ENCODE measurements at regions not wholly inside any gene's neighbourhood (a gene's known extent, or its start where the extent isn't known, plus 50 kb on each side); places are given as distances from the start of the nearest gene placed in this dataset.
"Not testable (repeated sequence)": the region's sequence is repeated elsewhere in the genome, so short reads cannot be mapped to it uniquely, and the experiment has no call there.

DNA sequence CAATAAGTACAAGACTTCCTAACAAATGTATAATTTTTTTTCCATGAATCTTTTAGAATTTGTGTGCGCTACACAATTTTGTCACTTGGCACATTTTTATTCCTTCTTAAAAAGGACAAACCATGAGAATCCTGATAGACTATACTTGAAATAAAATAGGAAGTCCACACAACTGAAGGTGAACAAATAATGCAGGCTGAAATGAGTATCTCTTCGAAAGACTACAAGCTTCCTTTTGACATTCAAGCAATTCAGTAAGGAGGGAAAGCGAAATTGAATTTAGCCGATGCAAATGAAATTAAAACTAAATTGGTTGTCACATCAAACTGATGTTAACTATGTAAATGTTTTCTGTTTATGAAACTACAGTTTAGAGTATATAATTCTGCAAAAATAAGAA, 374.4 kb upstream of the CCNH start:
- no peak for DNase-seq
- no peak for TF ChIP-seq POLR2A (IDR thresholded peaks at IDR 0.05; ENCODE audit: low read length)
- no peak for TF ChIP-seq GATA1 (IDR thresholded peaks at IDR 0.05; ENCODE audit: low read depth, low read length)

GRCh38 chr5:87786471-87786870, 373.7 kb upstream of the CCNH start:
- DNase-seq, result no peak
- TF ChIP-seq POLR2A (IDR thresholded peaks at IDR 0.05; ENCODE audit: low read length) (no peak), GATA1 (IDR thresholded peaks at IDR 0.05; ENCODE audit: low read depth, low read length) (no peak)

- no peak for TF ChIP-seq GATA1 (IDR thresholded peaks at IDR 0.05; ENCODE audit: low read depth, low read length)
- TF ChIP-seq POLR2A (IDR thresholded peaks at IDR 0.05; ENCODE audit: low read length), result no peak
These were observed 373.0 kb upstream of the CCNH start for GRCh38 chr5:87785554-87786335.

GRCh38 chr5:87784879-87785495, 372.3 kb upstream of the CCNH start:
- no peak for DNase-seq
- TF ChIP-seq GATA1 (IDR thresholded peaks at IDR 0.05; ENCODE audit: low read depth, low read length), result no peak
- TF ChIP-seq POLR2A (IDR thresholded peaks at IDR 0.05; ENCODE audit: low read length), result no peak

More at GRCh38 chr5:87785554-87786335, 373.0 kb upstream of the CCNH start:
- no peak for DNase-seq

DNA sequence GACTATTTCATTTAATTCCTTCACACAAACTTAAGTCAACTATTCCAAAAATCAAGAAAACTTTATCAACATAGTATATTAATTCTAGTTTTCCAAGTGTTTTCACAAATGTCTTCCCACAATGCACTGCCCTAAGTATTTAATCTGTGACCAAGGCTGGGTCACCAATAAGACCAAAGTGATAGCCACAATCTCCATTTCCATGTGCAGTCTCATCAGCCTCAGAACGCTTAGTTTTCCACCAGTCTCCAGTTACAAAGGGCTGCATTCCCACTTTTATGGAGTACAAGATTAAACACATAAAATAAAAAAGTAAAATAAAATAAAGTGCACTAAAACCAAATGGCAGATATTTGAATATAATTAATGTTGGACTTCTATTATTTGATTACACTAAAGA, 371.6 kb upstream of the CCNH start:
- no peak for DNase-seq
- TF ChIP-seq POLR2A (IDR thresholded peaks at IDR 0.05; ENCODE audit: low read length), result no peak
- TF ChIP-seq GATA1 (IDR thresholded peaks at IDR 0.05; ENCODE audit: low read depth, low read length), result no peak

GRCh38 chr5:87782916-87783315, 370.2 kb upstream of the CCNH start:
- no peak for DNase-seq
- TF ChIP-seq POLR2A (IDR thresholded peaks at IDR 0.05; ENCODE audit: low read length), result no peak
- no peak for TF ChIP-seq GATA1 (IDR thresholded peaks at IDR 0.05; ENCODE audit: low read depth, low read length)

DNA sequence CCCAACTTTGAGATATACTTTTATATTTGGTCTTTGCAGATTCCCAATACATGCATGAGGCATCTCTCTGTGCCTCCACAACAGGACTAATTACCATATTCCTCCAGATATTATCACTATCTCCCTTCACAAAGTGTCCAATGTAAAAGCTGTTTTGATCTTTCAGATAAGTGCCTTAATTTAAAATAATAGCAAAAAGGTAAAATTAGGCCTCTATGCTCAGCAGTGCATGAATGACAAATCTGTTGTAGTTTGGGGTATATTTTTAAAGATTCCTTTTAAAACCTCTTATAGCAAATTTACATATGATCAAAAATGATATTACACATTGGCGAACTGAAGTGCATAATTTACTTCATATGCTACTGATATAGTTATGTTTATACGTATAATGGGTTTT, 369.2 kb upstream of the CCNH start:
- no peak for TF ChIP-seq GATA1 (IDR thresholded peaks at IDR 0.05; ENCODE audit: low read depth, low read length)
- DNase-seq, result no peak

GRCh38 chr5:87780831-87781760, 368.4 kb upstream of the CCNH start:
- TF ChIP-seq POLR2A (IDR thresholded peaks at IDR 0.05; ENCODE audit: low read length) (no peak), GATA1 (IDR thresholded peaks at IDR 0.05; ENCODE audit: low read depth, low read length) (no peak)
- DNase-seq, result peak; percentile 75 to 82

- TF ChIP-seq POLR2A (IDR thresholded peaks at IDR 0.05; ENCODE audit: low read length) (no peak), GATA1 (IDR thresholded peaks at IDR 0.05; ENCODE audit: low read depth, low read length) (no peak)
- no peak for DNase-seq
These were observed 366.1 kb upstream of the CCNH start for GRCh38 chr5:87778876-87779275.

- DNase-seq, result no peak
- TF ChIP-seq GATA1 (IDR thresholded peaks at IDR 0.05; ENCODE audit: low read depth, low read length) (no peak), POLR2A (IDR thresholded peaks at IDR 0.05; ENCODE audit: low read length) (no peak)
These were observed 365.1 kb upstream of the CCNH start for GRCh38 chr5:87777877-87778276.

DNA sequence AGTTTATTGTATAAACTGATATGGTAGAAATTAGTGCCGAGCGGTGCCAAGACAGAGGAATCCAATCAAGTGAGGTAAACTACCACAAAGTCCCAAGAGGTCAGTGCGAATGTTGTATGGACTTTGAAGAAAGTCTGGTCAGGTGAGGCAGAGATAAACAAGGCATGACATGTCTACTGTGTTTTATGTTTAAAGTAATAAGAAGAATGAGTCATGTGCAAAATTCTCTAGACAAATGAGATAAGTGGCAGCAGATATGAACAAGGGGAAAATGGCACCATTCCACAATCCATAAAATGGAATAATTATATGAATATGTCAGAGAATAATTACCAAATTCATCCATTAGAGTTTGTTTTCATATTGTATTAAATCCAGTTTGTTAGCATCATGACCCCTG, 364.1 kb upstream of the CCNH start:
- no peak for DNase-seq
- TF ChIP-seq POLR2A (IDR thresholded peaks at IDR 0.05; ENCODE audit: low read length) (no peak), GATA1 (IDR thresholded peaks at IDR 0.05; ENCODE audit: low read depth, low read length) (no peak)

DNA sequence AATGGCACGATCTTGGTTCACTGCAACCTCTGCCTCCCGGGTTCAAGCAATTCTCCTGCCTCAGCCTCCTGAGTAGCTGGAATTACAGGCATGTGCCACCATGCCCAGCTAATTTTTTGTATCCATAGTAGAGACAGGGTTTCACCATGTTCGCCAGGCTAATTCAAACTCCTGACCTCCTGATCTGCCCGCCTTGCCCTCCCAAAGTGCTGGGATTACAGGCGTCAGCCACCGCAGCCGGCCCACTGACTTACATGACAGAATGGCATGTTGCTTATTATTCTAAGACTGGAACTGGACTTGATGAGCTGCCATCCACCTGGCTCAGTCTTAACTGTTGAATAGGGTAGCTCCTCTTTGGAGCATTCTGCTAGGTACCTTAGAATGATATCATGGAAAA, 363.6 kb upstream of the CCNH start:
- not testable (repeated sequence) for DNase-seq

DNA sequence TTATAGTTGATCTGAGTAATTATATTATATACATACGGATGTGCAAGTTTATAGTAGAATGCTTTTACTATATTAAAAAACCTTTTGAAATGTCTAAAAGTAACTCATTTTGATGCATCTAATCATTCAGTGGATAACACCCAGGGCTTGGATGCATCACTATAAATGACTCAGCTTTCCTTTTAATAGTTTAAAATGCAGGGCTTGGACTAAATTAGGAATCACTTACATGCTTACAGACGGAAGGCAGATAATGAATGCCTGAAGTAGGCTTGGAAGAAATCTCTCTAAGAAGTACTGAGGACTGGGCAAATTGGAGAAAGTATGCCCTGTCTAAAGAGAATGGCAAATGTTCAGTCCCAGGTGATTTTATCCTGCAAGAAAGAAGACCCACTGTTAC, 362.5 kb upstream of the CCNH start:
- no peak for DNase-seq
- TF ChIP-seq POLR2A (IDR thresholded peaks at IDR 0.05; ENCODE audit: low read length), result no peak
- no peak for TF ChIP-seq GATA1 (IDR thresholded peaks at IDR 0.05; ENCODE audit: low read depth, low read length)

GRCh38 chr5:87774804-87775203, 362.1 kb upstream of the CCNH start:
- TF ChIP-seq GATA1 (IDR thresholded peaks at IDR 0.05; ENCODE audit: low read depth, low read length) (no peak), POLR2A (IDR thresholded peaks at IDR 0.05; ENCODE audit: low read length) (no peak)

More at GRCh38 chr5:87774804-87775203, 362.1 kb upstream of the CCNH start:
- DNase-seq, result no peak

Data from erythroblast (primary cell).